MM.1S (cell line): ENCODE measurements at regions not wholly inside any gene's neighbourhood (a gene's known extent, or its start where the extent isn't known, plus 50 kb on each side); places are given as distances from the start of the nearest gene placed in this dataset.

Experiments used
- DNase-seq: peaks from one replicate; pipeline ENCODE4 v3.0.0-alpha.2; 2015
- H2AFZ ChIP-seq: fragments of 300-600 bp; sonication (generic); 2 replicates; pipeline ENCODE4 v1.6.0; 2016; ENCODE audit warnings: antibody characterized with exemption, low read length
- H3F3A ChIP-seq: fragments of 300-600 bp; sonication (generic); 2 replicates; pipeline ENCODE4 v1.6.1; 2016; ENCODE audit warnings: mild to moderate bottlenecking, antibody characterized with exemption, low read length, moderate library complexity, mixed read lengths; ENCODE audit not compliant: insufficient read depth
- H3K27ac ChIP-seq: fragments of 300-600 bp; sonication (generic); 2 replicates; pipeline ENCODE4 v1.5.1; 2016; ENCODE audit warnings: mild to moderate bottlenecking, low read length
- H3K27me3 ChIP-seq: fragments of 300-600 bp; sonication (generic); replicated peaks from 2 replicates; pipeline ENCODE4 v1.6.0; 2016; ENCODE audit warnings: low read length; ENCODE audit not compliant: insufficient read depth
- H3K36me3 ChIP-seq: fragments of 300-600 bp; sonication (generic); replicated peaks from 2 replicates; pipeline ENCODE4 v1.6.1; 2016; ENCODE audit warnings: mild to moderate bottlenecking, low read length, mixed read lengths; ENCODE audit not compliant: insufficient read depth
- H3K4me1 ChIP-seq: fragments of 300-600 bp; sonication (generic); 2 replicates; pipeline ENCODE4 v1.6.1; 2016; ENCODE audit warnings: low read length, mixed read lengths
- H3K4me2 ChIP-seq: fragments of 300-600 bp; sonication (generic); 2 replicates; pipeline ENCODE4 v1.6.0; 2016; ENCODE audit warnings: low read depth, low read length
- H3K4me3 ChIP-seq: fragments of 300-600 bp; sonication (generic); 2 replicates; pipeline ENCODE4 v1.5.1; 2016; ENCODE audit warnings: low read length, mixed read lengths
- H3K79me2 ChIP-seq: fragments of 300-600 bp; sonication (generic); 2 replicates; pipeline ENCODE4 v1.6.1; 2016; ENCODE audit warnings: mixed run types, low read length, mixed read lengths
- H3K9ac ChIP-seq: fragments of 300-600 bp; sonication (generic); 2 replicates; pipeline ENCODE4 v1.6.1; 2016; ENCODE audit warnings: low read length, mixed read lengths
- H3K9me2 ChIP-seq: fragments of 300-600 bp; sonication (generic); replicated peaks from 2 replicates; pipeline ENCODE4 v1.6.1; 2016; ENCODE audit warnings: mild to moderate bottlenecking, low read length, mixed read lengths; ENCODE audit not compliant: insufficient read depth
- H3K9me3 ChIP-seq: fragments of 300-600 bp; sonication (generic); replicated peaks from 2 replicates; pipeline ENCODE4 v1.6.1; 2016; ENCODE audit warnings: mild to moderate bottlenecking, low read length, mixed read lengths; ENCODE audit not compliant: insufficient read depth
- H4K20me1 ChIP-seq: fragments of 300-600 bp; sonication (generic); 2 replicates; pipeline ENCODE4 v1.6.1; 2016; ENCODE audit warnings: mild to moderate bottlenecking, low read length, moderate library complexity, mixed read lengths; ENCODE audit not compliant: insufficient read depth
- CTCF ChIP-seq: fragments of 300-600 bp; sonication (generic); IDR thresholded peaks from 2 replicates; pipeline ENCODE4 v1.5.1; 2016; ENCODE audit warnings: antibody characterized with exemption, low read length, mixed read lengths
- EZH2 ChIP-seq: fragments of 300-600 bp; sonication (generic); optimal IDR thresholded peaks from 2 replicates; pipeline ENCODE3; 2017; ENCODE audit warnings: low read depth, mild to moderate bottlenecking, antibody characterized with exemption, low read length, mixed read lengths
- EZH2phosphoT487 ChIP-seq: fragments of 300-600 bp; sonication (generic); IDR thresholded peaks from 2 replicates; pipeline ENCODE4 v1.6.1; 2018; ENCODE audit warnings: antibody characterized with exemption, low read length

GRCh38 chr11:80054582-80055165 is 613.8 kb upstream of the TENM4 start:
- no peaks in the 10 kb centered on the region for H3K79me2 ChIP-seq
- H3K36me3 ChIP-seq, result no peaks in the 10 kb centered on the region
- no peaks in the 10 kb centered on the region for H4K20me1 ChIP-seq
- no peak overlapping the region for H3K27ac ChIP-seq
- H3K27me3 ChIP-seq, result no peaks in the 10 kb centered on the region
- no peak for DNase-seq
- no peak overlapping the region for H3K4me2 ChIP-seq
- TF ChIP-seq CTCF, result no peak
- TF ChIP-seq EZH2, result no peak
- TF ChIP-seq EZH2phosphoT487, result no peak
- no peak overlapping the region for H3K4me3 ChIP-seq
- no peaks in the 10 kb centered on the region for H3K4me1 ChIP-seq
- H3F3A ChIP-seq, result no peaks in the 10 kb centered on the region
- H3K9ac ChIP-seq, result no peak overlapping the region
- H3K9me3 ChIP-seq, result no peaks in the 10 kb centered on the region
- no peaks in the 10 kb centered on the region for H3K9me2 ChIP-seq
- no peak overlapping the region for H2AFZ ChIP-seq

DNA sequence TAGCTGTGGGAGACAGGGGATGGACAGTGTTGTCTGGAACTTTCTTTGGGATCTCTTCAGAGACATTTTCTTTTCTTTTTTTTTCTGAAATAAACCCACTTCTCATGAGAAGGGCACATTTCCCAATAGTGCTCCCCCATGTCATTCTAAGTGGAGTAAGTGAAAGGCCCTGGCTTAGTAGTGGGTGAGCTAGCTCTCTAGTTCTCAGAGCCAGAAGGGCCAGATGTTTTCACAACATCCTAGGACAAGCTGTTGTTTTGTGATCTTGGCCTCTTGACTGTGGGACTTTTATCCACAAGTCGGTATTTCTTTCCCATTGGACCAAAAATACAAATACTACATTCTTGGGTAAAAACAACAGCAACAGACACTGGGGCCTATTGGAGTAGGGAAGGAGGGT is 607.7 kb upstream of the TENM4 start:
- no peaks in the 10 kb centered on the region for H3K27me3 ChIP-seq
- H4K20me1 ChIP-seq, result no peaks in the 10 kb centered on the region
- no peaks in the 10 kb centered on the region for H3K36me3 ChIP-seq
- DNase-seq, result no peak
- H3K4me2 ChIP-seq, result no peak overlapping the region
- no peak for TF ChIP-seq EZH2phosphoT487
- TF ChIP-seq CTCF, result no peak
- TF ChIP-seq EZH2, result no peak
- H3K79me2 ChIP-seq, result no peaks in the 10 kb centered on the region
- H3F3A ChIP-seq, result no peaks in the 10 kb centered on the region
- H3K9me3 ChIP-seq, result 0 out of 2 replicates have a peak, but pooled peaks cover 3% of the 10 kb centered on the region
- H3K4me3 ChIP-seq, result no peak overlapping the region
- H3K9ac ChIP-seq, result no peak overlapping the region
- H2AFZ ChIP-seq, result no peak overlapping the region
- H3K4me1 ChIP-seq, result no peaks in the 10 kb centered on the region
- H3K9me2 ChIP-seq, result no peaks in the 10 kb centered on the region
- no peak overlapping the region for H3K27ac ChIP-seq

DNA sequence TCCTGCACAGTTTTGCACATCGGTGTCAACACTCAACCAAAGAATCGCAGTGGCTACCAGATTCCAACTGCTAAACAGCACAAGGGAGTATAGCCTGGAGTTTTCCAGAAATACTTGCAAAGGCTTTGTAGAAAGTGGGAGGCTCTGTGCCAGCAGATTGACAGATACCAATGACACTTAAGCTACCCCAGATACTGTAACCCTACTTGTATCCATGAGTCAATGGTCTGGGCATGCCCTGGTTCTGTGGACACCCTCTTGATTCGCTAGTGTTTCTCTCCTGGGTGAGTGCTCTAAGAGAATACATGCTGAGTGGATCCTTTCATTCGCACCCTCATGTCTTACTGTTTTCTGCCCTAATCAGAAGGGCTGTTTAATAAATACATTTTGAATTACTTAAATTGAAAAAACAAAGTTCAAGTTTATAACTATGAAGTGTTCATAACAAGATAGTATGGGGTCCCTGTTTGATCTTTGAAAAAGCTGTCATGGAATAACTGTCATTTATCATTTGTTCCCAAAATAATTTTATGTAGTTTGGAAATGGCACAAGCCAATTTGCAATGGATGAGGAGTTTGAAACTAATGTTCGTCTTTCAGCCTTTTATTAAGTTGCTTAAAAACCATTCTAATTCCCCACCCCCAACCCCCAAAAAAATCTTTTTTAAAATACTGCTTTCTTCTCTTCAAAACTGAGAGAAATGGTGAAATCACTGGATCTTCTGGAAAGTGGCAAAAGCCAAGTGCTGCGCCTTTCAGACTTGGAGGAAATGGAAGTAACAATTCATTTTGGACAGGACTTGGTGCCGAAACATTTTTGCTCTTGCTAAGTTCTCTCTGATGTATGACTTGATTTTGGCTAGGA is 600.5 kb upstream of the TENM4 start:
- no peak overlapping the region for H3K4me2 ChIP-seq
- no peaks in the 10 kb centered on the region for H4K20me1 ChIP-seq
- no peak overlapping the region for H2AFZ ChIP-seq
- no peaks in the 10 kb centered on the region for H3K9me2 ChIP-seq
- TF ChIP-seq CTCF, result no peak
- no peak for TF ChIP-seq EZH2phosphoT487
- TF ChIP-seq EZH2, result no peak
- H3K4me3 ChIP-seq, result no peak overlapping the region
- no peaks in the 10 kb centered on the region for H3K27me3 ChIP-seq
- no peaks in the 10 kb centered on the region for H3K9me3 ChIP-seq
- H3F3A ChIP-seq, result no peaks in the 10 kb centered on the region
- no peaks in the 10 kb centered on the region for H3K4me1 ChIP-seq
- no peak for DNase-seq
- H3K27ac ChIP-seq, result no peak overlapping the region
- no peak overlapping the region for H3K9ac ChIP-seq
- no peaks in the 10 kb centered on the region for H3K36me3 ChIP-seq
- H3K79me2 ChIP-seq, result no peaks in the 10 kb centered on the region
